Right lobe of liver (tissue), 6 donors: ENCODE measurements at regions not wholly inside any gene's neighbourhood (a gene's known extent, or its start where the extent isn't known, plus 50 kb on each side); places are given as distances from the start of the nearest gene placed in this dataset.

Experiments used
- ATAC-seq, 4 donors: fragments of 200-7000 bp; cut with Tn5 transposase; one replicate each; pipeline ENCODE4 v1.9.1; 2020; ENCODE audit warnings: mild to moderate bottlenecking in 4 of 4, moderate library complexity in 4 of 4
- DNase-seq, 3 donors: peaks; one replicate each; pipeline ENCODE4 v3.0.0-alpha.2; 2020
- H3K27ac ChIP-seq, 3 donors: fragments of 200-600 bp; one replicate each; pipeline ENCODE4 v1.8.0; 2022
- H3K27me3 ChIP-seq, 2 donors: fragments of 200-600 bp; one replicate each; pipeline ENCODE4 v1.8.0; 2022
- H3K36me3 ChIP-seq, 4 donors: fragments of 200-600 bp; sonication (generic) in 1 of 4; one replicate each; pipeline versions ENCODE4 v1.5.1 to v1.8.0; 2017 to 2022; ENCODE audit warnings: control low read depth in 1 of 4
- H3K4me1 ChIP-seq, 4 donors: fragments of 200-600 bp; sonication (generic) in 1 of 4; one replicate each; pipeline versions ENCODE4 v1.5.1 to v1.8.0; 2017 to 2022; ENCODE audit warnings: control low read depth in 1 of 4
- H3K4me3 ChIP-seq, 3 donors: fragments of 200-600 bp; one replicate each; pipeline ENCODE4 v1.8.0; 2022
- H3K9me3 ChIP-seq, 4 donors: fragments of 200-600 bp; sonication (generic) in 1 of 4; one replicate each; pipeline versions ENCODE4 v1.5.1 to v1.8.0; 2017 to 2022; ENCODE audit warnings: control low read depth in 1 of 4
- CTCF ChIP-seq, 4 donors: fragments of 200-600 bp in 3 of 4; fragments of 450-650 bp in 1 of 4; IDR thresholded peaks; one replicate each; pipeline versions ENCODE4 v1.5.1 to v1.8.0; 2016 to 2022; ENCODE audit warnings: antibody characterized with exemption in 4 of 4, mild to moderate bottlenecking in 2 of 4
- POLR2A ChIP-seq: fragments of 450-650 bp; IDR thresholded peaks from one replicate; pipeline ENCODE4 v1.6.1; 2017; ENCODE audit warnings: antibody characterized with exemption, mild to moderate bottlenecking
- WGBS: methylation state at CpG from one replicate; pipeline ENCODE4 v1.1.6; 2018; ENCODE audit warnings: low coverage, low lambda C conversion rate; ENCODE audit not compliant: insufficient coverage; ENCODE audit errors: missing lambda C conversion rate; 5-methylcytosine and 5-hydroxymethylcytosine counted together
- intact Hi-C, 2 donors: fragments of 100-400 bp; cut with DNase I; formaldehyde crosslinking; loops; one replicate each; pipeline versions ENCODE4 v1.11.2 to v1.14.1; 2022
- donor health status: DM: no; HTN: yes; CAD: no.
- donor health status: DM: no; HTN: no; CAD: no.
- donor health status: DM: no; HTN: no; CAD: no.
- donor health status: DM: no; HTN: yes; CAD: no.
- donor health status: DM: no; HTN: yes; CAD: no.

GRCh38 chr22:27620367-27621154 is 181.0 kb downstream of the MN1 start:
- 54% methylated on average over 2 of the region's 15 CpGs for WGBS
- no peak overlapping the region for H3K4me3 ChIP-seq
- H3K36me3 ChIP-seq, result no peaks in the 10 kb centered on the region
- intact Hi-C loops, result no loop called here
- H3K4me1 ChIP-seq, result no peaks in the 10 kb centered on the region
- H3K27ac ChIP-seq, result no peak overlapping the region
- no peak for DNase-seq
- ATAC-seq, result no peak
- TF ChIP-seq CTCF (IDR thresholded peaks at IDR 0.05) (no peak), POLR2A (no peak)
- no peaks in the 10 kb centered on the region for H3K27me3 ChIP-seq
- no peaks in the 10 kb centered on the region for H3K9me3 ChIP-seq

GRCh38 chr22:27621486-27622070 is 180.0 kb downstream of the MN1 start:
- intact Hi-C loops, result no loop called here
- H3K27me3 ChIP-seq, result no peaks in the 10 kb centered on the region
- DNase-seq, result no peak
- no peak overlapping the region for H3K27ac ChIP-seq
- no peaks in the 10 kb centered on the region for H3K9me3 ChIP-seq
- no peak for ATAC-seq
- 63% methylated on average over 2 of the region's 10 CpGs for WGBS
- no peaks in the 10 kb centered on the region for H3K4me1 ChIP-seq
- H3K36me3 ChIP-seq, result no peaks in the 10 kb centered on the region
- TF ChIP-seq CTCF (IDR thresholded peaks at IDR 0.05), result no peak
- no peak for TF ChIP-seq POLR2A
- H3K4me3 ChIP-seq, result no peak overlapping the region

GRCh38 chr22:27624042-27624441 is 177.5 kb downstream of the MN1 start:
- Histone ChIP-seq H3K27me3 (no peaks in the 10 kb centered on the region), H3K4me3 (no peak overlapping the region), H3K9me3 (no peaks in the 10 kb centered on the region), H3K4me1 (no peaks in the 10 kb centered on the region), H3K27ac (no peak overlapping the region), H3K36me3 (no peaks in the 10 kb centered on the region)
- 80% methylated on average over 4 of the region's 4 CpGs for WGBS
- intact Hi-C loops, result no loop called here
- no peak for TF ChIP-seq POLR2A
- no peak for TF ChIP-seq CTCF (IDR thresholded peaks at IDR 0.05)
- DNase-seq (no peak), ATAC-seq (no peak)

GRCh38 chr22:27624705-27625104 is 176.9 kb downstream of the MN1 start:
- TF ChIP-seq POLR2A (no peak), CTCF (IDR thresholded peaks at IDR 0.05) (no peak)
- intact Hi-C loops, result no loop called here
- Histone ChIP-seq H3K36me3 (no peaks in the 10 kb centered on the region), H3K9me3 (no peaks in the 10 kb centered on the region), H3K4me1 (no peaks in the 10 kb centered on the region), H3K4me3 (no peak overlapping the region), H3K27me3 (no peaks in the 10 kb centered on the region), H3K27ac (no peak overlapping the region)
- DNase-seq (no peak), ATAC-seq (no peak)
- 0% methylated on average over 1 of the region's 1 CpG for WGBS
